ENCODE measurements at regions not wholly inside any gene's neighbourhood (a gene's known extent, or its start where the extent isn't known, plus 50 kb on each side); places are given as distances from the start of the nearest gene placed in this dataset.
"Not testable (repeated sequence)": the region's sequence is repeated elsewhere in the genome, so short reads cannot be mapped to it uniquely, and the experiment has no call there.

- H4K20me1 ChIP-seq (ENCODE audit: low read depth, low read length), result no peaks in the 10 kb centered on the region
- no peak overlapping the region for H3K4me2 ChIP-seq (ENCODE audit: low read depth, low read length, poor library complexity, severe bottlenecking)
- no peaks in the 10 kb centered on the region for H3K36me3 ChIP-seq (ENCODE audit: low read length)
- H3K9me3 ChIP-seq (ENCODE audit: insufficient read depth, low read length), result no peaks in the 10 kb centered on the region
- no peak overlapping the region for H2AFZ ChIP-seq (ENCODE audit: low read depth, low read length, severe bottlenecking)
- no peak overlapping the region for H3K4me3 ChIP-seq (ENCODE audit: insufficient read depth, low read length, poor library complexity, severe bottlenecking)
- no peak overlapping the region for H3K27ac ChIP-seq (ENCODE audit: low read depth, low read length)
- no peaks in the 10 kb centered on the region for H3K9me2 ChIP-seq (replicated peaks; ENCODE audit: insufficient read depth, low read length)
- no peaks in the 10 kb centered on the region for H3K27me3 ChIP-seq (ENCODE audit: low read length)
- TF ChIP-seq CTCF (IDR thresholded peaks at IDR 0.05; ENCODE audit: insufficient read depth, low read length, poor library complexity, severe bottlenecking), result no peak
- TF ChIP-seq EZH2phosphoT487 (conservative IDR thresholded peaks at IDR 0.05; ENCODE audit: low read length), result no peak
- no peaks in the 10 kb centered on the region for H3F3A ChIP-seq (ENCODE audit: insufficient read depth)
- H3K9ac ChIP-seq (ENCODE audit: low read length), result no peak overlapping the region
- H3K79me2 ChIP-seq (ENCODE audit: insufficient read depth, low read length), result no peaks in the 10 kb centered on the region
Measured at GRCh38 chr12:34249271-34249670, 227.0 kb downstream of the ALG10 start.

- H3K4me2 ChIP-seq (ENCODE audit: low read depth, low read length, poor library complexity, severe bottlenecking); H3K9ac ChIP-seq (ENCODE audit: low read length); H3K36me3 ChIP-seq (ENCODE audit: low read length); H3K9me2 ChIP-seq (replicated peaks; ENCODE audit: insufficient read depth, low read length); H4K20me1 ChIP-seq (ENCODE audit: low read depth, low read length); H3K9me3 ChIP-seq (ENCODE audit: insufficient read depth, low read length); H3K4me3 ChIP-seq (ENCODE audit: insufficient read depth, low read length, poor library complexity, severe bottlenecking); H3F3A ChIP-seq (ENCODE audit: insufficient read depth); H3K27me3 ChIP-seq (ENCODE audit: low read length); H3K79me2 ChIP-seq (ENCODE audit: insufficient read depth, low read length); H2AFZ ChIP-seq (ENCODE audit: low read depth, low read length, severe bottlenecking); H3K27ac ChIP-seq (ENCODE audit: low read depth, low read length): not testable (repeated sequence)
Measured at GRCh38 chr12:34251879-34252278, 229.6 kb downstream of the ALG10 start.

- Histone ChIP-seq H4K20me1 (ENCODE audit: low read depth, low read length) (no peaks in the 10 kb centered on the region), H3K27ac (ENCODE audit: low read depth, low read length) (no peak overlapping the region), H3K9me2 (replicated peaks; ENCODE audit: insufficient read depth, low read length) (no peaks in the 10 kb centered on the region), H3F3A (ENCODE audit: insufficient read depth) (no peaks in the 10 kb centered on the region), H3K27me3 (ENCODE audit: low read length) (no peaks in the 10 kb centered on the region), H3K79me2 (ENCODE audit: insufficient read depth, low read length) (no peaks in the 10 kb centered on the region), H2AFZ (ENCODE audit: low read depth, low read length, severe bottlenecking) (no peak overlapping the region), H3K36me3 (ENCODE audit: low read length) (no peaks in the 10 kb centered on the region), H3K4me2 (ENCODE audit: low read depth, low read length, poor library complexity, severe bottlenecking) (no peak overlapping the region), H3K4me3 (ENCODE audit: insufficient read depth, low read length, poor library complexity, severe bottlenecking) (no peak overlapping the region), H3K9ac (ENCODE audit: low read length) (no peak overlapping the region), H3K9me3 (ENCODE audit: insufficient read depth, low read length) (no peaks in the 10 kb centered on the region)
- TF ChIP-seq CTCF (IDR thresholded peaks at IDR 0.05; ENCODE audit: insufficient read depth, low read length, poor library complexity, severe bottlenecking) (no peak), EZH2phosphoT487 (conservative IDR thresholded peaks at IDR 0.05; ENCODE audit: low read length) (no peak)
Measured at GRCh38 chr12:34253674-34254073, 231.4 kb downstream of the ALG10 start.

- Histone ChIP-seq H3K27ac (ENCODE audit: low read depth, low read length) (no peak overlapping the region), H3K79me2 (ENCODE audit: insufficient read depth, low read length) (no peaks in the 10 kb centered on the region), H3K27me3 (ENCODE audit: low read length) (no peaks in the 10 kb centered on the region), H4K20me1 (ENCODE audit: low read depth, low read length) (no peaks in the 10 kb centered on the region), H3K36me3 (ENCODE audit: low read length) (no peaks in the 10 kb centered on the region), H3K9me2 (replicated peaks; ENCODE audit: insufficient read depth, low read length) (no peaks in the 10 kb centered on the region), H3K9me3 (ENCODE audit: insufficient read depth, low read length) (no peaks in the 10 kb centered on the region), H3K4me3 (ENCODE audit: insufficient read depth, low read length, poor library complexity, severe bottlenecking) (no peak overlapping the region), H3K4me2 (ENCODE audit: low read depth, low read length, poor library complexity, severe bottlenecking) (no peak overlapping the region), H3K9ac (ENCODE audit: low read length) (no peak overlapping the region), H3F3A (ENCODE audit: insufficient read depth) (no peaks in the 10 kb centered on the region), H2AFZ (ENCODE audit: low read depth, low read length, severe bottlenecking) (no peak overlapping the region)
- no peak for TF ChIP-seq CTCF (IDR thresholded peaks at IDR 0.05; ENCODE audit: insufficient read depth, low read length, poor library complexity, severe bottlenecking)
- no peak for TF ChIP-seq EZH2phosphoT487 (conservative IDR thresholded peaks at IDR 0.05; ENCODE audit: low read length)
Measured at GRCh38 chr12:34257093-34257492, 234.8 kb downstream of the ALG10 start.

- H3K4me2 ChIP-seq (ENCODE audit: low read depth, low read length, poor library complexity, severe bottlenecking); H3K9me3 ChIP-seq (ENCODE audit: insufficient read depth, low read length); H3K9ac ChIP-seq (ENCODE audit: low read length); H3K36me3 ChIP-seq (ENCODE audit: low read length); H3K9me2 ChIP-seq (replicated peaks; ENCODE audit: insufficient read depth, low read length); H3K79me2 ChIP-seq (ENCODE audit: insufficient read depth, low read length); H3K4me3 ChIP-seq (ENCODE audit: insufficient read depth, low read length, poor library complexity, severe bottlenecking); H2AFZ ChIP-seq (ENCODE audit: low read depth, low read length, severe bottlenecking); H3K27me3 ChIP-seq (ENCODE audit: low read length); H4K20me1 ChIP-seq (ENCODE audit: low read depth, low read length); H3F3A ChIP-seq (ENCODE audit: insufficient read depth); H3K27ac ChIP-seq (ENCODE audit: low read depth, low read length): not testable (repeated sequence)
Measured at GRCh38 chr12:34262140-34262539, 239.8 kb downstream of the ALG10 start.
